HG03135 (cell line): ENCODE measurements at regions not wholly inside any gene's neighbourhood (a gene's known extent, or its start where the extent isn't known, plus 50 kb on each side); places are given as distances from the start of the nearest gene placed in this dataset.
"Not testable (repeated sequence)": the region's sequence is repeated elsewhere in the genome, so short reads cannot be mapped to it uniquely, and the experiment has no call there.

Experiments used
- ATAC-seq: cut with Tn5 transposase; IDR thresholded peaks from one replicate; pipeline ENCODE4 v1.9.1; 2021; ENCODE audit warnings: mild to moderate bottlenecking, moderate library complexity; ENCODE audit not compliant: unreplicated experiment

GRCh38 chr10:53664282-53665019, 891.9 kb upstream of the MBL2 start:
- no peak for ATAC-seq

GRCh38 chr10:53650794-53651193, 878.2 kb upstream of the MBL2 start:
- ATAC-seq = no peak

DNA sequence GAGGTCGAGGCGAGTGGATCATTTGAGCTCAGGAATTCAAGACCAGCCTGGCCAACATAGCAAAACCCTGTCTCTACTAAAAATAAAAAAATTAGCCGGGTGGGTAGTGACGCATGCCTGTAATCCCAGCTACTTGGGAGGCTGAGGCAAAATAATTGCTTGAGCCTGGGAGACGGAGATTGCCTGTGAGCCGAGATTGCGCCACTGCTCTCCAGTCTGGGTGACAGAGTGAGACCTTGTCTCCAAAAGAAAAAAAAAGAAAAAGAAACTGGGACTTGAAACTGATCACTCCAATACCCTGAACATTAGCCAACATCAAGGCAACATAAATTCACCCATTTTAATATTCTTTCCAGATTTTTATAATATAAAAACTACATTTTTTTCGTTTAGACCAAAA, 874.6 kb upstream of the MBL2 start:
- not testable (repeated sequence) for ATAC-seq

- ATAC-seq = no peak
Observed at GRCh38 chr10:53646525-53646924, 873.9 kb upstream of the MBL2 start.

- ATAC-seq = no peak
Observed at GRCh38 chr10:53645951-53646350, 873.4 kb upstream of the MBL2 start.

DNA sequence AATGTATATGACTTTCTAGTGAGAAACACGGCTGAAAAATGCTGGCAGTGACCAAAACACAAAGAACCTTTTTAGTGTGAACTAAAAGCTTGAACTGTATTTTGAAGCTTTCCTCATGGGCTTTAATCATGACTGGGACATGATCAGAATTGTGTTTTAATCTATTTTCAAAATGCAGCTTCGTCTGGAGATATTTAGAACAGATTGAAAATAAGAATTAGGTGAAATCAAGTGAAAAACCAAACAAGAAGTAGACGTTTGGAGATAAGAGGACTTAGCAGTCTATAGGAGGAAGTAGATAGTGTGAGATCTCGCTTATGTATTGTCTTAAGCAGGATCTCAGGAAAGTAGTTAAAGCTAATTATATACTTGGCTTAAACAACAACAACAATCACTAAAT, 865.4 kb upstream of the MBL2 start:
- ATAC-seq = no peak

DNA sequence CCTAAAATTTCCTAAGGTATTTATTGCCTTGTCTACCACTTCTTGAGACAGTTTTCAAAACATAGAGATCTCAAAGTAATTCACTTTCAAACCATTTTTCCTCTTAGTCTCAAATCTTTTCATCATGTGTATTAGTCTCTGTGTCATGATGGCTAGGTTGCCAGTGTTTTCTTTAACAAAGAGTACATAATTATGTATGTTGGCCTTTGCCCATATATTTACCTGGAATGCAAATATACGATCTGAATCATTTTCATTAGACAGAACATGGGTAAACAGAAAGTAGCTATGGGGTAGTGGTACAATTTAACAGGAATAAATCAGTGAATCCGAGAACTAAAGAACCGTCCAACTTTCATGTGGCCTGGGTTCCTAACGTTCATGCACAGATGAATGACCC, 852.1 kb upstream of the MBL2 start:
- ATAC-seq = no peak

GRCh38 chr10:53622201-53622600, 849.6 kb upstream of the MBL2 start:
- no peak for ATAC-seq

DNA sequence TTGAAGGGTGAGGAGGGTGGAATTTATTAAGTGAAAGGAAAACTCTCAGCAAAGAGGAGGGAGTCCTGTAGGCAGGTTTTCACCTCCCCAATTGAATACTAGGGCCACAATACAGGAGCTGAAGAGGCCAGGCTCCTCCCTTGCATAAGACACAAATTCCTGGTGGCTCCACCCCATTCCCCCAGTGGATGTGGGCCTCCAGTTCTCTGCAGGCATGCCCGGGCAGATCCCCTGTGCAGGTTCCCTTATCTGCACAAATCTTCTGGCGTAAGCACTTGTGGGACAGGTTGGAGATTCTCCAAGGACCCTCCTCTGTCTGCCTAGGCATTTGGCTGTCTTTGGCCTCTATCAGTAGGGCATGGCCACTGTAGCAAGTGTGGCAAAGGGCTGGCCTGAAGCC, 847.1 kb upstream of the MBL2 start:
- no peak for ATAC-seq

GRCh38 chr10:53607691-53608090, 835.1 kb upstream of the MBL2 start:
- no peak for ATAC-seq

DNA sequence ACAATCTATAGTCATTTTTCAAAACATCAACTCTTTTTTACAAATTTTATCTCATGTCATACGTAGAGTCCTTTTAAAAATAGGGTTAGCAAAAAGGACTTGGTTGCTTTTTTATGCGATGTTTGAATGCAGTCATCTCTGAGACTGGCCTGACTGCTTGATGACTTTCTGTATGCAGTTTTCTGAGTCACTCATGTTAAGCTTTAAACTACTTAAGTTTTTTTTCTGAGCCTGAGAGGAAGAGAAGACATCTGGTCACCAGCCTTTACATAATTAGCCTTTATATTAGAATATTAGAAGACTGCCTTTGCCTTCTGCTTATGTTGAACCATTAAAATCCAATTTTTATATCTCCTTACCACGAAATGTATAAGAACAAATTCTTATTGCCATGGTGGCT, 834.4 kb upstream of the MBL2 start:
- no peak for ATAC-seq

DNA sequence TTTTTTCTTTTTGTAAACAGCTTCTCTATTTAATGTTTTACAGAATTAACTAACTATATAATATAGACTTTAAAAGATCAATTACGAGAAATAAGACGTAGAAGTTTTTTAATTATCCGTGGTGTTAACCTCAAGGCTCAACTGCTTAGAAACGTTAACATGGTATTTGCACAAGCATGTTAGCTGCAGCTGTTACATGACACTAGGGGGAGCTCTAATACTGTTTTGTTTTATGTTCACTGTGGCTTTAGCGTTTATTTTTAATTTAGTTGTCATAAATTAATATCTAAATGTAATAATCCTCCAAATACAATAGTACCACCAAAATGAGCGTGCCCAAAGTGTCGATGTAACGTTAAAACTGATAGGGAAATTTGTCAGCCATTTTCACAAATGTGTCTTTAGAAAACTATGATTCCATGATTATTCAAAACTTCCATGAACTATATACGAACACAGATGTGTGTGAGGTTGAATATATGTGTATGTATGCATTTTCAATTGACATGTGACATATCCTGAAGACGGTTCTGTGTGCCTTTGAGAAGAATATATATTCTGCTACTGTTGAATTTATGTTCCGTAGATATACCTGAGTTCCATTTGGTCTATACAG, 828.8 kb upstream of the MBL2 start:
- peak; percentile 62 for ATAC-seq

- no peak for ATAC-seq
Observed at GRCh38 chr10:53598914-53599313, 826.3 kb upstream of the MBL2 start.

DNA sequence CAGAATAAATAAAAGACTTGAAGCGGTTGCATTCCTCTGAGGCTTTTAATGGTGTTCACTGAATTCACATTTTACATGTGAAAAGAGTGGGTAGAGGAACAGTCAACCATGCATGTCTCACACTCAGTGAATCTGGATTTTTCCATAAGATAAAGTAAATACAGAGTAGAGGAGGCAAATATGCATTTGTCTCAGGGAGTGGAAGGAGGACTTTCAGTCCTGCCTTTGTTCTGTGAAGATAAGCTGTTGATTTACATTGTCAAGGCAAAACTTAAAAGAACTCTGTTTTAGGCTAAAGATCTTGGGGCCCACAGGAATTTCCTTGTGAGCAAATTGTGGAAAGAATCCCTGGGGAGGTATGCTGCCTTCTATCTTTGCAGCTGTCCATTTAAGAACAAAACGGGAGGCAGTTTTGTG, 825.3 kb upstream of the MBL2 start:
- no peak for ATAC-seq

DNA sequence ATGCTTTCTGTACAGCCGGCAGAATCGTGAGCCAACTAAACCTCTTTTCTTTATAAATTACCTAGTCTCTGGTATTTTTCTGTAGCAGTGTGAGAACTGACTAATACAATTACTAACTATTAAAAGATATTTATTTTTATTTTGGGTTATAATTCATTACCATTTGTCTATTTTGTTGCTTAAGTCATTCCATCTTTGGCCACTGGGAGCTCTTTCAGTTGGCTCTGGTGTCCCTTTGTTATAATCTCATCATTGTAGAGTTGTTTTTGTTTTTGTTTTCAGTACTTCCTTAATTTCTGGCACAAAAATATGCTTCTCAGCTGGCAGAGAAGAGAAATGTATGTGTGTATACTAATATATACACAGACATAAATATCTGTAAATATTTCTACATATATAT, 807.9 kb upstream of the MBL2 start:
- no peak for ATAC-seq

- no peak for ATAC-seq
Observed at GRCh38 chr10:53579773-53580172, 807.2 kb upstream of the MBL2 start.

GRCh38 chr10:53574024-53574423, 801.4 kb upstream of the MBL2 start:
- ATAC-seq = no peak

GRCh38 chr10:53573498-53573897, 800.9 kb upstream of the MBL2 start:
- no peak for ATAC-seq

DNA sequence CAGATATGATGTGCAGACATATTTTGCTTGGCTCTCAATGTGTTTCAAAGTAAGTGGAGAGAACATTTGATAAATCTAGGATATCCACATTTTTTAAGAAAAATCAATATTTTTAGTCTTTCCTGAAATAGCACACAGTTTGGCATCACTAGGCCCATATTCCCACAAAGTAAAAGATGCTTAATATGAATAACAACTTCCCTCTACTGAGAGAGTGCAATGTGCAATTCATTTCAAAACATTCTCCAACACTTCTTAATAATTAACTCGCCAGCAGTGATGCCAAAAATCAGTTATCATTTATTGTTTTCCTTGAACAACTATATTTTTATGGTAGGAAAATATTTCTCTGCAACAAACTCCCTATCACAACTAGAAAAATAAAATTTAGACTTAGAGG, 800.2 kb upstream of the MBL2 start:
- no peak for ATAC-seq

DNA sequence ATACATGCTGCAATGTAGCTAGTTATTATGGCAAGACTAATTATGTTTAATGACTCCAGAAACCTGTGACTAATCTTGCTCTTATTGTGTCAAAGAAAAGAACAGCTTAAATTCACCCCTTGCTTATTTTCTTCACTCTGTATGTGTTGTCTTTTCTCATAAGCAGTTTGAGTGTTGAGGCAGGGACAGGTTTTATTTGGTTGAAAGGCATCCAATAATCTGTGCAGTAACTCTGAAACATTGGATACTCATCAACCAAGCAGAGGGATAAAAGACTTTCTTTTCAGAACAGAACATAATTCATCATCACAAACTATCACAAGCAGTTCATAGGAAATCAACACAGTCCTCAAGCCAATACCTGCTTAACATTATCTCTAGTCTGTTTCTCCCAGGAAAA, 797.6 kb upstream of the MBL2 start:
- ATAC-seq = no peak

GRCh38 chr10:53569455-53569854, 796.9 kb upstream of the MBL2 start:
- ATAC-seq = no peak

GRCh38 chr10:53548664-53549063, 776.1 kb upstream of the MBL2 start:
- ATAC-seq = no peak

DNA sequence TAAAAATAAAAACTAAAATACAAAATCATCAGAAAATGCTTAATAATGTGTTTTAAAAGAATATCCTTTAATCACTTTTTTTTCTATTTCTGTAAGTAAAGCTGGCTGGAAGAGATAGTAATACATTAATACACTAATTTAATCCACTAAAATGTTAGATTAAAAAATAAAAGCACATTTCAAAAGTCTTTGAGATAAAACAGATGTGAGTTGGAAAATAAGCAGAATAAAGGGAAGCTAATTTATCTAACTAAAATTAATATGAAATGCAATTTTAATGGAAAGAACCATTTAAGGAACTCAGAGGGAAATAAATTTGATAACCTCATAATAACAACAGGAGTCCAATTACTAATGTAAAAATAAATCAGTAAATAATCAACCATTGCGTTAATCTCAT, 774.8 kb upstream of the MBL2 start:
- no peak for ATAC-seq
